ENCODE measurements at regions not wholly inside any gene's neighbourhood (a gene's known extent, or its start where the extent isn't known, plus 50 kb on each side); places are given as distances from the start of the nearest gene placed in this dataset.
"Not testable (repeated sequence)": the region's sequence is repeated elsewhere in the genome, so short reads cannot be mapped to it uniquely, and the experiment has no call there.

DNA sequence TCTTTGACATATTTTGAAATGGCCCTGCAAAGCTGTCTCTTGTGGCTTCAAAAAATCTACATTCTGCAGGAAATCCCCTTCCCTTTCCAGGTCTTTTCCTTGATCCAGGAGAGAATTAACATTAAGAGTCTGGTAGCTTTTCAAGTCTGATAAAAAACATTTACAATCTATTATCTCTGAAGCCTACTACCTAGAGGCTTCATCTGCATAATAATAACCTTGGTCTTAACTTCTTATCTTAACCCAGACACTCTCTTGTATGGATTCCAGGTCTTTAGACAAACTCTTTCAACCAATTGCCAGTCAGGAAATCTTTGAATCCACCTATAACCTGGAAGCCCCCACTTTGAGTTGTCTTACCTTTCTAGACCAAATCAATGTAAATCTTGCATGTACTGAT is 179.3 kb upstream of the ZC3H15 start:
- DNase-seq, result no peak

DNA sequence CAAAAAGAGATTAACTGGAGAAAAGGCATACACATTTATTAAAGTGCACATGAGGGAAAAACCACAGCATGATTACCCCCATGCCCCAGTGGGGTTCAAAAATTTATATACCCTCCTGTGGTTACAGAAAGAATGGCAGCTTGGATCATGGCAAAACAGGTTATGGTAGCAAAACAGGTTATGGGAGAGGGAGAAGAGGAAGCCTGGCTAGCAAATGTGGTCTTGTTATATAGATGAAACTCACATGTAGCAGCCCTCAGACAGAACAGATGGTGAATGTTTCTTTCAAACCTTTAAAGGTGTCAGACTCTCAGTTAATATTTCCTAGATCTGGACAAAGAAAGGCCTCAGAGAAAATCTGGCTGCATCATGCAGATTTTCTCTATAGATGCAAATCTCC is 178.2 kb upstream of the ZC3H15 start:
- DNase-seq, result no peak

DNA sequence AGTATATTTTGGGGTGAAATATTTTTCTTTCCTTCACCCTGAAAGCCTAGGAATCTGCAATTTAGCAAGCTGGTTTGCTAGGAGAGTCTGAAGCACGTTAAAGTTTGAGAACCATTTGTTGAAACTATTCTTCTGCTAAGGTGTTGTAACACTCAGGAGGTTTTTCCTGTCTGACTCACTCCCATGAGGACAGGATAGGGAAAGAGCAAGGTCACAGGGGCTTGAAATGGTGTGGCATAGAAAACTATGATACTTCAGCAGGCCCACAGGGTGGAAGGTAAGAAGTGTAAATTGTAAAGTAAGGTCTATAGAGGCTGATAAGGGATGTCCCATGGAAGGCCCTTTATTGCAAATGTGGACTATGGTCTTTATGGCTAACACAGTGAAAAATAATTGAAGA is 177.7 kb upstream of the ZC3H15 start:
- no peak for DNase-seq

- no peak for DNase-seq
Measured at GRCh38 chr2:186309901-186310300, 176.2 kb upstream of the ZC3H15 start.

- DNase-seq, result no peak
Measured at GRCh38 chr2:186319105-186319504, 167.0 kb upstream of the ZC3H15 start.

DNA sequence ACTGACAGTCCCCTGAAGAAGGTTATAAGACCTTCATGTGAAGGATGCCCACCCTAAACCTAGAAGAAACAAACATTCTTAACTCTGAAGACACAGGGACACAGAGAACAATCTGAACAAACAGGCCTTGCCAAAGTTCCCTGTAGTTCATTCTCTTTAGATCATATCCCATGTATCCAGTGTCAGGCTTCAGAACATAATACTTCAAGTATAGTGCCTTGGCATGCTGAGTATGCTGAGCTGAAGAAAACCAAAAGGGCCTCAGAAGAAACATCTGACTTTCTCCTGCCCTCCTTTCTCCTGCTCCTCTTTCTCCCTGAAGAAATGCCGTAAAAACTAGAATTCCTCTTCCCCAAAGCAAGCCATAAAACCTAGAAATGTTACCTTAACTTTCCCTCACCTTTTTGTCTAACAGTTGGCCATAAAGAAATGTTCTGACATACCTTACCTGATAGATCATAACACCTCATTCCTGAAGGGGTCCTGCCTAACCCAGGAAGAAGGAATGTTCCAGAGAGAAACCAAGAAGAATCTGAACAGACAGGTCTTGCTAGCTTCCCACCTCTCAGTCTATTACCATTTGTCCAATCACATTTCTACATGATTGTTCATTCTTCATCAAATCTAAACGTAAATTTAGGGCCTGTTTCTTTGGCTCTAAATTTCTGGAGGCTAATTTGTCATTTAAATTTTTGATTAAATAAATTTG is 160.1 kb upstream of the ZC3H15 start:
- no peak for DNase-seq

DNA sequence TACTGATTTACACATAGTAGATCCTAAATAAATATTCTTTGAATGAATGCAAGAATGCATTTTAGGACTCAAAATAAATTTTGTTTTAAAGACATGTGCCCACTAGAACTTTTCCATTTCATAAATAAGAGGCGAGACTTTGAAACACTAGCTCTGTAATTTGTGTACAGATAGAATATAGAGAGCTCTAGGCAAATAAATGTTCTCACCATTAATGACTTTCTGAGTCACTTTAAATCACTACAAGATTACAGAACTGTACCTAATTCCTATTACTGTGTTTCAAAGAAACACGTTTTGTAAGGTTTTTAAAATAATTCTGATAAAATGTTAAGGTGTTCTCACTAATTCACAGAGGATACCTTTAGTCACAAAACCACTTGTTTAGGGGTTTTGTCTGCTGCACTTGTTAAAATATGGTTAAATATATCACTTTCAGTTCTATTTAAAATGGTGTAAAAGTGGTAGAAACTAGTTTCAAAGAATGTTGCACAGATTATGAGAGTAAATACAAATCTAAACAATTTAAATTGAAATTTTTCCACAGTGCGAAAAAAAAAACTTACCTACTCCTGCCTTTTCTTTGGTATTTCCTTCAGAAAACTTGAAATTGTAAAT is 158.7 kb upstream of the ZC3H15 start:
- no peak for DNase-seq

DNA sequence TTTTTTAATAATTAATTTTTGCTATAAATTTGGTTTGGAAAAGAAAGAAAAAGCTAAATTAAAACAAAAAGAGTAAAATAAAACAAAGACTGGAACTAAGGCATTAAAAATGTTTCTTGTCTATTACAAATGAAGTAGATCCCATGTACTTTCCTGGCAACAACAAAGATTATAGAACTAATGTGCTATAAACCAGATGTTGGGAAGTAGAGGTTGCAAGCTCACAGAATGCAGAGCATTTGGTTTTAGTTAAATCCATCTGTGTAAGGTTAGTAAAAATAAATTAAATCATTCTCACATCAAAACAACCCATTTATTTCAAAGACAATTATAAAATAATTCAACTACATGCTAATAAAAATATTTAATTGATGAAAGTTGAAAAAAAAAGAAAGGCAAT is 157.2 kb upstream of the ZC3H15 start:
- DNase-seq, result no peak

- no peak for DNase-seq
Measured at GRCh38 chr2:186330050-186330449, 156.0 kb upstream of the ZC3H15 start.

DNA sequence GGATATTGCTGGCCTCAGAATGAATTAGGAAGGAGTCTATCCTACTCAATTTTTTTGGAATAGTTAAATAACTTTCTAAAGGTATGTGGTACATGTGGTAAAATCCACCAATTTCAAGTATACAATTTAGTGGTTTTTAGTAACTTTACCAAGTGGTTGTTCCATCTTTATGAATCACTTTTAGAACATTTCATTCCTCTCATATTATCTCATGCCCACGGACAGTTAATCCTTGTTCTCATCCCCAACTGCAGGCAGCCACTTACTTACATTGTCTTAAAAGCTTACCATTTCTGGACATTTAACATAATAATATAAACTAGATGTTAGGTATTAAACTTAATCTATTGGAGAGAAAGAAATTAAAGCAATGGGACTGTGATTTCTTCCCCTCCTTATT is 146.3 kb upstream of the ZC3H15 start:
- DNase-seq, result no peak

- DNase-seq, result no peak
Measured at GRCh38 chr2:186342029-186342428, 144.0 kb upstream of the ZC3H15 start.

DNA sequence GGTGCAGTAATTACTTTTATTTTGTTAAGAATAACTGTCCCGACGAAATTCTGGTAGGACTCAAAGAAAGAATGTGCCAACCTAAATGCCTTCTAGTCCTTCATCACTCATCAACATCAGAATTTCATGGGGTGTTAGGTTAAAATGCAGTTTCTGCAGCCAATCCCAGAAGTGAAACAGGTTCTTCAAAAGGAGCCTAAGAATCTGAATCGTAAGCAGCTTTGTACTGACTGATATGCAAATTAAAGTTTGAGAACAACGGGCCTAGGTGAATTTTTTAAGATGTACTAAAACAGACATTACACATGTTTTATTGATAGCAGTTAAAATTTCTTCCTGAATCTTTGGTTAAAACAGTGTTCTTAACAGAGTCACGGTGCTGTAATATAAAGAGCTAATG is 140.3 kb upstream of the ZC3H15 start:
- DNase-seq, result no peak

GRCh38 chr2:186346216-186346615 is 139.8 kb upstream of the ZC3H15 start:
- no peak for DNase-seq

DNA sequence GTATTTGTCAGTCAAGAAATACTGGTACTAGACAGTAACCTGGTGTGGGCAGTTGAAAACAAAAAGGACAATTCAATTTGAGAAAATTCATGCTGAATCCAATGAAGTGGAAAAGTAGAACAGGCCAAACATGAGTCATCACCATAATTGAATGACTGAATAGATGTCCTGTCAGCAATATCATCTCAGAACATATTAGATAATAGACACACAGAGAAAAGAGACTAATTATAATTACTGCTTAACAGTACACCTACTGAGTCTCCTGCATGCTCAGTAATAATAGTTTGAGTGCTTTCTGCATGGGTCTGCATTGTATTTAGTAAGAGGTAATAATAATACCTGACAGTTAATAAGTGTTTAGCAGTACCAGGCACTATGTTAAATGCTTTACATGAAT is 138.6 kb upstream of the ZC3H15 start:
- no peak for DNase-seq

- no peak for DNase-seq
Measured at GRCh38 chr2:186348200-186348599, 137.9 kb upstream of the ZC3H15 start.

DNA sequence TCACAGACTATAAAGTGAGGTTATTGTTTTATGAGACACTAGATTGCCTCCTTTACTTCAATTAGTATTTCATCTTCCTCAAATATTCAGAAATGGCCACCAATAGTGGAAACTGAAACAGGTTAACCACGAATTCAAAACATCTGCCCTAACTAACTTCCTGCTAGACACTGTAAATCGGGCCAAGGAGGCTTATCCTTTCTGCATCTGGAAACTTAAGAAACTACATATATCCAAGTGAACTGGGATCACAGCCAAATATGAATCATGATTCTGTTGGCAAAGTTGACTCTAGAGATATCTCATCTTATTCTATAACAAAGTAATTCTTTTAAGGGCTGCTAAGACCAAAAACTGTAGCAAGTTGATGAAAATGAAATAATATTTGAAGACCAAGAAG is 136.6 kb upstream of the ZC3H15 start:
- no peak for DNase-seq

GRCh38 chr2:186354160-186354559 is 131.9 kb upstream of the ZC3H15 start:
- not testable (repeated sequence) for DNase-seq

DNA sequence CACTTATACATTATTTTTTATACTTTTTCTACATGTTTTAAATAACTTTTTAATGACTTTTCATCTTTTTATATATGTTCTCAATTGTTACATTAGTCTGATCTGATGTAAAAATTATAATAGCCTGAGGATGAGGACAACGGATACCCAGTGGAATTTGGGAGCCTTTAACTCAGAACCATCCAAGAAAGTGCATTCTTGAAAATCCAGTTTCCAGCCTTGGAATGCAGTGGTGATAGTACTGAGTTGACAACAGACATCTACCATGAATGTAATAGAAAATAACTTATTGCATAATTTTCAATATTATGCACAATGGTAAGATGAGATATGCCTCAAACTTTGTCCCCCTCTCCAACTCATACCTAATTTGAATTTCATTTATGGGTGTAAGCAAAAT is 120.7 kb upstream of the ZC3H15 start:
- no peak for DNase-seq

DNA sequence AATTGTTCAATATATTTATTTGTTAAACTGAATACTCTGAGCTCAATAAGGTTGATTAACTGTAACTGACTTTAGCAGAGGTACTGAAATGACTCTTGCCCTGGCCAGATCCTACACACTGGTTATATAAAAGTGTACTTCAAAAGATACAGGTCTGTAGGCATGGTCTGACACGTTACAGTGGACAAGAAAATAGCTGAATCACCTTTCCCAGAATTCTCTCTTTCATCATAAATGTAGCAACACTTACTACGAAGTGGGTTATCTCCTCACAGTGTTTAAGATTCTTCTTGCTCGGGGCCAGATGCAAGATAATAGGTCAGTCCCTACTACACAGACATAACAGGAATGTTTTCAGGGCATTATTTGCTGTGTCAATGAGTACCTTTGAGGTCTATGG is 107.0 kb upstream of the ZC3H15 start:
- no peak for DNase-seq

DNA sequence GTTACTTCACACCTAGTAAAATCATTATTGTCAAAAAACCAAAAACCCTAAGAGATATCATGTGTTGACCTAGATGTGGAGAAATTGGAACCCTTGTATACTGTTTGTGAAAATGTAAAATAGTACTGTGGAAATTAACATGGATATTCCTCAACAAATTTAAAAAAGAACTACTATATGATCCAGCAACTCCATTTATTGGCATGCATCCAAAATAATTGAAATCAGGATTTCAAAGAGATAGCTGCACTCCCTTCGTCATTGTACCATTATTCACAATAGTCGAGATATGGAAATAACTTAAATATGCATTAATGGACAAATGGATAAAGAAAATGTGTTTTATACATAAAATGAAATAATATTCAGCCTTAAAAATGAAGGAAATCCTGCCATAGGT is 105.3 kb upstream of the ZC3H15 start:
- DNase-seq, result no peak

GRCh38 chr2:186381573-186381972 is 104.5 kb upstream of the ZC3H15 start:
- DNase-seq, result no peak

- no peak for DNase-seq
Measured at GRCh38 chr2:186382932-186383331, 103.1 kb upstream of the ZC3H15 start.

DNA sequence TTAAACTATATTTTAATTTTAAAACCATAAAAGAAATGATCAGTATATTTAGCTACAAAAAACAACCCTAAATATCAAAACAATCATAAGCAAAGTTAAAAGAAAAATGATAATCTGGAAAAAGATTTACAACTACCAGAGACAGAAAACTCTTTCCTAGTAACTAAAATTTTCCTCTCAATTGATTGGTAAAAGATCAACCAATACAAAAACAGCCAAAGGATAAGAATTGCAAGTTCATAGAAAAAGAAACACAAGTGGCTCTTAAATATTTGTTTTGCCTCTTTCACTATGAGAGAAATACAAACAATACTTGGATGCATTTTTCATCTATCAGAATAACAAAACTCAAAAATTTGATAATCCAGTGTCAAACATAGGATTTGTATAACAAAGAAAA is 101.8 kb upstream of the ZC3H15 start:
- no peak for DNase-seq

GRCh38 chr2:186385638-186386201 is 100.3 kb upstream of the ZC3H15 start:
- DNase-seq, result not testable (repeated sequence)
